ENCODE measurements at regions not wholly inside any gene's neighbourhood (a gene's known extent, or its start where the extent isn't known, plus 50 kb on each side); places are given as distances from the start of the nearest gene placed in this dataset.
"Not testable (repeated sequence)": the region's sequence is repeated elsewhere in the genome, so short reads cannot be mapped to it uniquely, and the experiment has no call there.

DNA sequence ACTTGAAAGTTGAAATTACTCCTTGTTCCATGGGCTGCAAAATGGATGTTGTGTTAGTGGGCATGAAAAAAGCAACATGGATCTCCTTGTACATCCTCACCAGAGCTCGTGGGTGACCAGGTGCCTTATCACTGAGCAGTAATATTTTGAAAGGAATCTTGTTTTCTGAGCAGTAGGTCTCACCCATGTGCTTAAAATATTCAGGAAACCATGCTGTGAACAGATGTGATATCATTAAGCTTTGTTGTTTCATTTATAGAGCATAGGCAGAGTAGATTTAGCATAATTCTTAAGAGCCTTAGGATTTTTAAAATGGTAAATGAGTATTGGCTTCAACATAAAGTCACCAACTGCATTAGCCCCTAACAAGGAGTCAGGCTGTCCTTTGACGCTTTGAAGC lies 316.6 kb downstream of the TYW1 start:
- Histone ChIP-seq H3K27ac (ENCODE audit: insufficient read depth in 1 of 2, low read depth in 1 of 2, low read length in 2 of 2, poor library complexity in 1 of 2, severe bottlenecking in 2 of 2) (no peak overlapping the region), H3K9me3 (ENCODE audit: control extremely low read depth in 1 of 5, control insufficient read depth in 4 of 5, insufficient read depth in 2 of 5, low read depth in 1 of 5, low read length in 4 of 5) (no peaks in the 10 kb centered on the region), H3K4me3 (ENCODE audit: control insufficient read depth in 1 of 7, extremely low read depth in 1 of 7, insufficient read depth in 4 of 7, low read depth in 2 of 7, low read length in 6 of 7) (no peak overlapping the region), H3K27me3 (replicated peaks in 2 of 5; ENCODE audit: control insufficient read depth in 4 of 5, insufficient read depth in 5 of 5, low read length in 4 of 5) (no peaks in the 10 kb centered on the region), H3K4me1 (ENCODE audit: control extremely low read depth in 1 of 4, control insufficient read depth in 4 of 4, insufficient read depth in 4 of 4, low read length in 3 of 4) (no peaks in the 10 kb centered on the region), H3K36me3 (ENCODE audit: control insufficient read depth in 4 of 4, insufficient read depth in 4 of 4, low read length in 3 of 4) (peaks cover 10 to 80% (median 54%) of the 10 kb centered on the region in 4 experiments)
- ChIA-PET POLR2A (no interaction called here), CTCF (no interaction called here)
- no peak for DNase-seq
- WGBS (ENCODE audit: insufficient coverage): 93% methylated on average over 2 of the region's 2 CpGs

GRCh38 chr7:67316902-67317301 lies 320.3 kb downstream of the TYW1 start:
- H3K4me3 ChIP-seq (ENCODE audit: control insufficient read depth in 1 of 7, extremely low read depth in 1 of 7, insufficient read depth in 4 of 7, low read depth in 2 of 7, low read length in 6 of 7); H3K27ac ChIP-seq (ENCODE audit: insufficient read depth in 1 of 2, low read depth in 1 of 2, low read length in 2 of 2, poor library complexity in 1 of 2, severe bottlenecking in 2 of 2); POLR2A ChIA-PET; H3K27me3 ChIP-seq (replicated peaks in 2 of 5; ENCODE audit: control insufficient read depth in 4 of 5, insufficient read depth in 5 of 5, low read length in 4 of 5); H3K4me1 ChIP-seq (ENCODE audit: control extremely low read depth in 1 of 4, control insufficient read depth in 4 of 4, insufficient read depth in 4 of 4, low read length in 3 of 4); H3K9me3 ChIP-seq (ENCODE audit: control extremely low read depth in 1 of 5, control insufficient read depth in 4 of 5, insufficient read depth in 2 of 5, low read depth in 1 of 5, low read length in 4 of 5); CTCF ChIA-PET; DNase-seq: not testable (repeated sequence)
- WGBS (ENCODE audit: insufficient coverage): 93% methylated on average over 3 of the region's 4 CpGs
- peaks cover 3 to 48% (median 24%) of the 10 kb centered on the region in 4 experiments for H3K36me3 ChIP-seq (ENCODE audit: control insufficient read depth in 4 of 4, insufficient read depth in 4 of 4, low read length in 3 of 4)

- POLR2A ChIA-PET; H3K4me1 ChIP-seq (ENCODE audit: control extremely low read depth in 1 of 4, control insufficient read depth in 4 of 4, insufficient read depth in 4 of 4, low read length in 3 of 4); H3K27ac ChIP-seq (ENCODE audit: insufficient read depth in 1 of 2, low read depth in 1 of 2, low read length in 2 of 2, poor library complexity in 1 of 2, severe bottlenecking in 2 of 2); CTCF ChIA-PET; H3K27me3 ChIP-seq (replicated peaks in 2 of 5; ENCODE audit: control insufficient read depth in 4 of 5, insufficient read depth in 5 of 5, low read length in 4 of 5); H3K36me3 ChIP-seq (ENCODE audit: control insufficient read depth in 4 of 4, insufficient read depth in 4 of 4, low read length in 3 of 4); DNase-seq; H3K4me3 ChIP-seq (ENCODE audit: control insufficient read depth in 1 of 7, extremely low read depth in 1 of 7, insufficient read depth in 4 of 7, low read depth in 2 of 7, low read length in 6 of 7); H3K9me3 ChIP-seq (ENCODE audit: control extremely low read depth in 1 of 5, control insufficient read depth in 4 of 5, insufficient read depth in 2 of 5, low read depth in 1 of 5, low read length in 4 of 5): not testable (repeated sequence)
- WGBS (ENCODE audit: insufficient coverage): no CpG with 5 or more reads among the region's 5 CpGs
Measured at GRCh38 chr7:67328257-67328656, 331.6 kb downstream of the TYW1 start.

DNA sequence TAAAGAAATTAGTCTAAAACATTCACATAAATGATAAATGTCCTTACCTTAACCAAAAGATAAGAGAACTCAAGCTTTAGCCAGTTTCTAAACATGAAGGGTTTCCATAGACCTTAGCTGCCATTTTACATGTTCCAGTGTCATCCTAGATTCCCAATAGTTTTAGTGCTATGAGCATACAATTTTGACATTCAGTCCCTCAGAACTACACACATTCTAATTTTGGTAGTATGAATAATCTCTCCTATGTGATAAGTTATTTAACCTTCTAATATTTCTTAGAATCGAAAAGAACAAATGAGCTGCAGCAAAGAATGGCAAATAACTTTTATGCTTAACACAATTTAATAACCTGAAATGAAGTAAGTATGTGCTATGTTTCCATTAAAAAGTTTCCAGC lies 338.5 kb downstream of the TYW1 start:
- DNase-seq; H3K9me3 ChIP-seq (ENCODE audit: control extremely low read depth in 1 of 5, control insufficient read depth in 4 of 5, insufficient read depth in 2 of 5, low read depth in 1 of 5, low read length in 4 of 5); CTCF ChIA-PET; H3K4me1 ChIP-seq (ENCODE audit: control extremely low read depth in 1 of 4, control insufficient read depth in 4 of 4, insufficient read depth in 4 of 4, low read length in 3 of 4); H3K27ac ChIP-seq (ENCODE audit: insufficient read depth in 1 of 2, low read depth in 1 of 2, low read length in 2 of 2, poor library complexity in 1 of 2, severe bottlenecking in 2 of 2); H3K4me3 ChIP-seq (ENCODE audit: control insufficient read depth in 1 of 7, extremely low read depth in 1 of 7, insufficient read depth in 4 of 7, low read depth in 2 of 7, low read length in 6 of 7); POLR2A ChIA-PET; H3K36me3 ChIP-seq (ENCODE audit: control insufficient read depth in 4 of 4, insufficient read depth in 4 of 4, low read length in 3 of 4); H3K27me3 ChIP-seq (replicated peaks in 2 of 5; ENCODE audit: control insufficient read depth in 4 of 5, insufficient read depth in 5 of 5, low read length in 4 of 5): not testable (repeated sequence)
- no CpG with 5 or more reads among the region's 1 CpG for WGBS (ENCODE audit: insufficient coverage)

GRCh38 chr7:67335663-67336062 lies 339.0 kb downstream of the TYW1 start:
- H3K27ac ChIP-seq (ENCODE audit: insufficient read depth in 1 of 2, low read depth in 1 of 2, low read length in 2 of 2, poor library complexity in 1 of 2, severe bottlenecking in 2 of 2); H3K4me3 ChIP-seq (ENCODE audit: control insufficient read depth in 1 of 7, extremely low read depth in 1 of 7, insufficient read depth in 4 of 7, low read depth in 2 of 7, low read length in 6 of 7); DNase-seq; POLR2A ChIA-PET; H3K36me3 ChIP-seq (ENCODE audit: control insufficient read depth in 4 of 4, insufficient read depth in 4 of 4, low read length in 3 of 4); H3K27me3 ChIP-seq (replicated peaks in 2 of 5; ENCODE audit: control insufficient read depth in 4 of 5, insufficient read depth in 5 of 5, low read length in 4 of 5); H3K4me1 ChIP-seq (ENCODE audit: control extremely low read depth in 1 of 4, control insufficient read depth in 4 of 4, insufficient read depth in 4 of 4, low read length in 3 of 4); H3K9me3 ChIP-seq (ENCODE audit: control extremely low read depth in 1 of 5, control insufficient read depth in 4 of 5, insufficient read depth in 2 of 5, low read depth in 1 of 5, low read length in 4 of 5); CTCF ChIA-PET: not testable (repeated sequence)
- WGBS (ENCODE audit: insufficient coverage): no CpG with 5 or more reads among the region's 8 CpGs

- DNase-seq; H3K9me3 ChIP-seq (ENCODE audit: control extremely low read depth in 1 of 5, control insufficient read depth in 4 of 5, insufficient read depth in 2 of 5, low read depth in 1 of 5, low read length in 4 of 5); H3K27ac ChIP-seq (ENCODE audit: insufficient read depth in 1 of 2, low read depth in 1 of 2, low read length in 2 of 2, poor library complexity in 1 of 2, severe bottlenecking in 2 of 2); H3K27me3 ChIP-seq (replicated peaks in 2 of 5; ENCODE audit: control insufficient read depth in 4 of 5, insufficient read depth in 5 of 5, low read length in 4 of 5); POLR2A ChIA-PET; H3K4me3 ChIP-seq (ENCODE audit: control insufficient read depth in 1 of 7, extremely low read depth in 1 of 7, insufficient read depth in 4 of 7, low read depth in 2 of 7, low read length in 6 of 7); H3K4me1 ChIP-seq (ENCODE audit: control extremely low read depth in 1 of 4, control insufficient read depth in 4 of 4, insufficient read depth in 4 of 4, low read length in 3 of 4); CTCF ChIA-PET: not testable (repeated sequence)
- peaks cover 0 to 18% (median 2%) of the 10 kb centered on the region in 4 experiments for H3K36me3 ChIP-seq (ENCODE audit: control insufficient read depth in 4 of 4, insufficient read depth in 4 of 4, low read length in 3 of 4)
Measured at GRCh38 chr7:67338545-67338944, 341.9 kb downstream of the TYW1 start.

GRCh38 chr7:67341153-67341768 lies 344.6 kb downstream of the TYW1 start:
- H3K4me3 ChIP-seq (ENCODE audit: control insufficient read depth in 1 of 7, extremely low read depth in 1 of 7, insufficient read depth in 4 of 7, low read depth in 2 of 7, low read length in 6 of 7): no peak overlapping the region
- no peaks in the 10 kb centered on the region for H3K27me3 ChIP-seq (replicated peaks in 2 of 5; ENCODE audit: control insufficient read depth in 4 of 5, insufficient read depth in 5 of 5, low read length in 4 of 5)
- DNase-seq: no peak
- peaks cover 2 to 33% (median 4%) of the 10 kb centered on the region in 4 experiments for H3K36me3 ChIP-seq (ENCODE audit: control insufficient read depth in 4 of 4, insufficient read depth in 4 of 4, low read length in 3 of 4)
- WGBS (ENCODE audit: insufficient coverage): 99% methylated on average over 6 of the region's 10 CpGs
- no peaks in the 10 kb centered on the region for H3K4me1 ChIP-seq (ENCODE audit: control extremely low read depth in 1 of 4, control insufficient read depth in 4 of 4, insufficient read depth in 4 of 4, low read length in 3 of 4)
- CTCF ChIA-PET: no interaction called here
- no peak overlapping the region for H3K27ac ChIP-seq (ENCODE audit: insufficient read depth in 1 of 2, low read depth in 1 of 2, low read length in 2 of 2, poor library complexity in 1 of 2, severe bottlenecking in 2 of 2)
- POLR2A ChIA-PET: no interaction called here
- H3K9me3 ChIP-seq (ENCODE audit: control extremely low read depth in 1 of 5, control insufficient read depth in 4 of 5, insufficient read depth in 2 of 5, low read depth in 1 of 5, low read length in 4 of 5): peaks cover 0 to 9% (median 4%) of the 10 kb centered on the region in 5 experiments
